KMS-11 (cell line): ENCODE measurements at regions not wholly inside any gene's neighbourhood (a gene's known extent, or its start where the extent isn't known, plus 50 kb on each side); places are given as distances from the start of the nearest gene placed in this dataset.

ENCODE experiments used
- H2AFZ ChIP-seq: fragments of 200-600 bp; sonication (generic); 2 replicates; pipeline ENCODE4 v1.6.1; 2016; ENCODE audit warnings: antibody characterized with exemption, mixed run types, low read depth
- H3K27ac ChIP-seq: fragments of 200-600 bp; sonication (generic); 2 replicates; pipeline ENCODE4 v1.6.1; 2016; ENCODE audit warnings: mild to moderate bottlenecking, mixed run types
- H3K27me3 ChIP-seq: fragments of 200-600 bp; sonication (generic); 2 replicates; pipeline ENCODE4 v1.6.1; 2017; ENCODE audit warnings: mild to moderate bottlenecking, low read depth, mixed run types, moderate library complexity; ENCODE audit not compliant: insufficient read depth
- H3K36me3 ChIP-seq: fragments of 200-600 bp; sonication (generic); 2 replicates; pipeline ENCODE4 v1.6.1; 2017; ENCODE audit warnings: mild to moderate bottlenecking, mixed run types; ENCODE audit not compliant: insufficient read depth
- H3K4me1 ChIP-seq: fragments of 200-600 bp; sonication (generic); 2 replicates; pipeline ENCODE4 v1.6.1; 2016; ENCODE audit warnings: mild to moderate bottlenecking, low read depth, mixed run types; ENCODE audit not compliant: poor library complexity, severe bottlenecking
- H3K4me2 ChIP-seq: fragments of 200-600 bp; sonication (generic); 2 replicates; pipeline ENCODE4 v1.7.0; 2016; ENCODE audit warnings: mild to moderate bottlenecking, mixed run types
- H3K4me3 ChIP-seq: fragments of 200-600 bp; sonication (generic); IDR thresholded peaks from 2 replicates; pipeline ENCODE4 v1.6.1; 2017; ENCODE audit warnings: low read depth, low read length, mixed read lengths; ENCODE audit not compliant: insufficient read depth
- H3K79me2 ChIP-seq: fragments of 200-600 bp; sonication (generic); 2 replicates; pipeline ENCODE4 v1.6.1; 2016; ENCODE audit warnings: low read depth, mixed run types; ENCODE audit not compliant: insufficient read depth
- H3K9ac ChIP-seq: fragments of 200-600 bp; sonication (generic); 2 replicates; pipeline ENCODE4 v1.6.1; 2016; ENCODE audit warnings: mild to moderate bottlenecking, mixed run types
- H4K20me1 ChIP-seq: fragments of 200-600 bp; sonication (generic); 2 replicates; pipeline ENCODE4 v1.6.1; 2016; ENCODE audit warnings: mild to moderate bottlenecking, mixed run types; ENCODE audit not compliant: insufficient read depth
- TF ChIP-seq, protein P1 (sequence below): fragments of 200-600 bp; sonication (generic); conservative IDR thresholded peaks from 2 replicates; pipeline ENCODE4 v1.6.1; 2017; ENCODE audit warnings: low read depth, mild to moderate bottlenecking, antibody characterized with exemption, low read length, moderate library complexity, mixed read lengths

DNA sequence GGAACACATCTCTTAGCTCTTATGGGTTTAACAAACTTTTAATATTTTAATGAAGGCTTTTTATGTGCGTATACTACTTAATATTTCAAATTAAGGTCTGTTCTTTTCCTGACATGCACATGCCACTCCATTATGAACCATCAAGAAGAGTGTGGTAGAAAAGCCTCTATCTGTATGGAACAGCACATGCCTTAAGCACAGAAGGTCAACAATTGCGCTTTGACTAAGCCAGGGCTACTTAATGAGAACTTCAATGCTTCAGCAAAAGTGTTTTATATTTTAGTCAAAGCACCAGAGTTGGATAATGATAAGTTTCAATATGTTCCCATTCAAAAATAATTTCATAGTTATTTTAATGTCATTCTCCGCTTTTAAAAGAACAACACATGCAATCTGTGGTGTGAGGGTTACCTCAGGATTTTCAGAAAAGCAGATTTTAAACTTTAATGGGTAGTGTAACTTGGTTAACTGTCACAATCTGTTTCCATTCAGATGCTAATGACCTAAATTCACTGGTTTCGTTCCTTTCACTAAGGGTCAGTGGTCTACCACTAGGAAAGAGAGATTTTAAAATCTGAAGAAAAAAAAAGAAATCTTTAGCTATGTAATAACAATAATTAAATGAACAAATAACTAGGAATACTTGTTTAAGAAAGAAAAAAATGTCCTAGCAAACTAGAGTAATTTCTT lies 193.4 kb upstream of the NOVA1 start:
- no peak overlapping the region for H3K4me2 ChIP-seq
- TF ChIP-seq, protein P1, sequence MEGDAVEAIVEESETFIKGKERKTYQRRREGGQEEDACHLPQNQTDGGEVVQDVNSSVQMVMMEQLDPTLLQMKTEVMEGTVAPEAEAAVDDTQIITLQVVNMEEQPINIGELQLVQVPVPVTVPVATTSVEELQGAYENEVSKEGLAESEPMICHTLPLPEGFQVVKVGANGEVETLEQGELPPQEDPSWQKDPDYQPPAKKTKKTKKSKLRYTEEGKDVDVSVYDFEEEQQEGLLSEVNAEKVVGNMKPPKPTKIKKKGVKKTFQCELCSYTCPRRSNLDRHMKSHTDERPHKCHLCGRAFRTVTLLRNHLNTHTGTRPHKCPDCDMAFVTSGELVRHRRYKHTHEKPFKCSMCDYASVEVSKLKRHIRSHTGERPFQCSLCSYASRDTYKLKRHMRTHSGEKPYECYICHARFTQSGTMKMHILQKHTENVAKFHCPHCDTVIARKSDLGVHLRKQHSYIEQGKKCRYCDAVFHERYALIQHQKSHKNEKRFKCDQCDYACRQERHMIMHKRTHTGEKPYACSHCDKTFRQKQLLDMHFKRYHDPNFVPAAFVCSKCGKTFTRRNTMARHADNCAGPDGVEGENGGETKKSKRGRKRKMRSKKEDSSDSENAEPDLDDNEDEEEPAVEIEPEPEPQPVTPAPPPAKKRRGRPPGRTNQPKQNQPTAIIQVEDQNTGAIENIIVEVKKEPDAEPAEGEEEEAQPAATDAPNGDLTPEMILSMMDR = no peak
- no peak overlapping the region for H2AFZ ChIP-seq
- no peak overlapping the region for H3K4me3 ChIP-seq
- no peak overlapping the region for H3K9ac ChIP-seq
- H3K36me3 ChIP-seq = no peaks in the 10 kb centered on the region
- H3K27me3 ChIP-seq = no peaks in the 10 kb centered on the region
- no peaks in the 10 kb centered on the region for H4K20me1 ChIP-seq
- no peak overlapping the region for H3K27ac ChIP-seq
- H3K79me2 ChIP-seq = no peaks in the 10 kb centered on the region
- no peaks in the 10 kb centered on the region for H3K4me1 ChIP-seq

- Histone ChIP-seq H3K27ac (no peak overlapping the region), H2AFZ (no peak overlapping the region), H3K36me3 (no peaks in the 10 kb centered on the region), H3K4me3 (no peak overlapping the region), H3K4me2 (no peak overlapping the region), H3K4me1 (no peaks in the 10 kb centered on the region), H3K27me3 (no peaks in the 10 kb centered on the region), H4K20me1 (no peaks in the 10 kb centered on the region), H3K9ac (no peak overlapping the region), H3K79me2 (no peaks in the 10 kb centered on the region)
- TF ChIP-seq, protein P1 = no peak
Observed at GRCh38 chr14:26794731-26795130, 196.9 kb upstream of the NOVA1 start.

GRCh38 chr14:26808407-26808806 lies 210.6 kb upstream of the NOVA1 start:
- Histone ChIP-seq H3K27ac (no peak overlapping the region), H3K4me2 (no peak overlapping the region), H4K20me1 (no peaks in the 10 kb centered on the region), H3K4me3 (no peak overlapping the region), H2AFZ (no peak overlapping the region), H3K36me3 (no peaks in the 10 kb centered on the region), H3K79me2 (no peaks in the 10 kb centered on the region), H3K9ac (no peak overlapping the region), H3K4me1 (no peaks in the 10 kb centered on the region), H3K27me3 (no peaks in the 10 kb centered on the region)
- TF ChIP-seq, protein P1 = no peak

DNA sequence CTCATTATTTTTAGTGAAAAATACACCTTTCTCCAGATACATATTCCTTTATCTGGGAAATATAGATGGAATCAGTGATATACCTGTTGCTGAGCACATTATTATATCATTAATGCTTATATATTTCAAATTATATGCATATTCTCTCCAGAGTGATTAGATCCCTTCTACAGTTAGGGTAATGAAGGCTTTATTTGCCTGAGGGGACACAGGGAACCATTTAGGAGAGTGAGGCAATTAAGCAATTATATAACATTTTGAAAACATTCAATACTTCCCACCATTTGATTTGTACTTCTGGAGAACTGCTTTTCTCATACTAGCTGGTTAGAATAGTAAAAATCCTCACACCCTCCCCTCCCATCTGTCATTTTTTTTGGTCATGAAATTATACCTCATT lies 212.8 kb upstream of the NOVA1 start:
- H3K79me2 ChIP-seq = no peaks in the 10 kb centered on the region
- H3K4me3 ChIP-seq = no peak overlapping the region
- H3K4me2 ChIP-seq = no peak overlapping the region
- no peak overlapping the region for H2AFZ ChIP-seq
- no peaks in the 10 kb centered on the region for H3K4me1 ChIP-seq
- H3K9ac ChIP-seq = no peak overlapping the region
- TF ChIP-seq, protein P1 = no peak
- H3K27ac ChIP-seq = no peak overlapping the region
- H3K36me3 ChIP-seq = no peaks in the 10 kb centered on the region
- no peaks in the 10 kb centered on the region for H3K27me3 ChIP-seq
- no peaks in the 10 kb centered on the region for H4K20me1 ChIP-seq
